ENCODE measurements at regions not wholly inside any gene's neighbourhood (a gene's known extent, or its start where the extent isn't known, plus 50 kb on each side); places are given as distances from the start of the nearest gene placed in this dataset.

DNA sequence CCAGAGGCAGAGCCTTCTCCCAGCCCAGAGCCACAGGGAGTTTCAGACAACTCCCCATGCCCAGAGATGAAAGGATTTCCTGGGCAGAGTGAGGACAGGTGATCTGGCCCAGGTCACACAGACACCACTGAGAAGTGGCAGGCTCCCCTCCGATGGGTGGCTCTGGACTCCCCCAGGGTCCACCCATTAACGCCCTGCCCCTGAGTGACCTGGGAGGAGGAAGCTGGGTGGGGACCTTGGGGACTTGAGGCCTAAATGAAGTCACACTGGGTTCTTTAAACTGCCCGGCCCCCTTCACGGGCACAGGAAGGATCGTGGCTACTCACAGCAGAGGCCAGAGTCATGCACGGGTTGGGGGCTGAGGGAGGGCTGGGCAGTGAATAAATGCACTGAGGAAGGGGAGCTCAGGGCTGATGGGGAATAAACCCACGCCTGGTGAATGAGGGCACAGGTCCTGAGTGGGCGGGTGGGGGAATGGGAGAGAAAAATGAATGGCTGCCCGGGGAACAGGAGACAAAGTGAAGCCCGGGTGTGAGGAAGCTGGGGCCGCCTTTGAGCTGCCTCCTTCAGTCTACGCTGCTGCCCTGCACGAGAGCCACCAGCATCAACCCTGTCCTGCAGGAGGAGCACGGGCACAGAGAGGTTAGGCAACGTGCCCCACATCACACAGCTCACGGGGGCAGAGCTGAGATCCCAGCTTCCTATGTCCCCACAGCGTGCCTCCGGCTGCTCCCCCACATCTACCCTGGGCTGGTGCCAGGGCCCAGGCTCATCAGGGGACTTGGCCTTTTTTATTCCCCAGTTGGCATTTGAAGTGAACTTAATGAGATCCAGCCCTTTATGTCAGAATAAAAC, 404.3 kb downstream of the MATN1 start:
- Histone ChIP-seq H3K36me3 (no peaks in the 10 kb centered on the region), H3K4me1 (no peaks in the 10 kb centered on the region), H3K27me3 (peaks cover 92% of the 10 kb centered on the region), H3K9me3 (peaks cover 0 to 11% (median 0%) of the 10 kb centered on the region in 3 donors), H3K4me3 (no peak overlapping the region), H3K27ac (no peak overlapping the region)
- ATAC-seq: no peak
- TF ChIP-seq EP300 (IDR thresholded peaks at IDR 0.05) (no peak), POLR2AphosphoS5 (IDR thresholded peaks at IDR 0.05) (no peak), POLR2A (IDR thresholded peaks at IDR 0.05) (no peak)
- TF ChIP-seq, protein P1, sequence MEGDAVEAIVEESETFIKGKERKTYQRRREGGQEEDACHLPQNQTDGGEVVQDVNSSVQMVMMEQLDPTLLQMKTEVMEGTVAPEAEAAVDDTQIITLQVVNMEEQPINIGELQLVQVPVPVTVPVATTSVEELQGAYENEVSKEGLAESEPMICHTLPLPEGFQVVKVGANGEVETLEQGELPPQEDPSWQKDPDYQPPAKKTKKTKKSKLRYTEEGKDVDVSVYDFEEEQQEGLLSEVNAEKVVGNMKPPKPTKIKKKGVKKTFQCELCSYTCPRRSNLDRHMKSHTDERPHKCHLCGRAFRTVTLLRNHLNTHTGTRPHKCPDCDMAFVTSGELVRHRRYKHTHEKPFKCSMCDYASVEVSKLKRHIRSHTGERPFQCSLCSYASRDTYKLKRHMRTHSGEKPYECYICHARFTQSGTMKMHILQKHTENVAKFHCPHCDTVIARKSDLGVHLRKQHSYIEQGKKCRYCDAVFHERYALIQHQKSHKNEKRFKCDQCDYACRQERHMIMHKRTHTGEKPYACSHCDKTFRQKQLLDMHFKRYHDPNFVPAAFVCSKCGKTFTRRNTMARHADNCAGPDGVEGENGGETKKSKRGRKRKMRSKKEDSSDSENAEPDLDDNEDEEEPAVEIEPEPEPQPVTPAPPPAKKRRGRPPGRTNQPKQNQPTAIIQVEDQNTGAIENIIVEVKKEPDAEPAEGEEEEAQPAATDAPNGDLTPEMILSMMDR (IDR thresholded peaks at IDR 0.05): no peak
- WGBS, 2 donors (ENCODE audit: low coverage in 1 of 2): 30 to 70% methylated on average over 2 to 10 of the region's 18 CpGs

DNA sequence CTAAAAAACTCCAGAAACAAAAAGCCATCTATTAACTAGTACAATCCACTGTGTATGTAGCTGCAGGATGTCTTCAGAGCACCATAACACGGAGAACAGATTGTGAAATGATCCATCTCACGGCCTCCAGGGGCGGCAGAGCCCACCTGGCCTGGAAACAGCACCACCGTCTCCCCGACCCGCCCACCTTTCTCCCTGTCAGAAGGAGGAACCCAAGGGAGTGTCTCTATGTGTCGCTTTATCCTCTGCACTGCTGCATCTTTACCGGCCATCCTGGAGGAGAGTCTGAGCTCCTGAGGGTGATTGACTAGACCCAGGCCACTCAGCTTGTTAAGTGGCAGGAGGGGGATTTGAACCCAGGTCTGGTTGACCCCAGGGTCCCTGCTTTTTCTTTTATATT, 405.0 kb downstream of the MATN1 start:
- ATAC-seq: no peak
- Histone ChIP-seq H3K4me1 (no peaks in the 10 kb centered on the region), H3K4me3 (no peak overlapping the region), H3K36me3 (no peaks in the 10 kb centered on the region), H3K27me3 (peaks cover 94% of the 10 kb centered on the region), H3K9me3 (peaks cover 0 to 11% (median 0%) of the 10 kb centered on the region in 3 donors), H3K27ac (no peak overlapping the region)
- 0 to 33% methylated on average over 1 of the region's 8 CpGs for WGBS, 2 donors (ENCODE audit: low coverage in 1 of 2)
- no peak for TF ChIP-seq POLR2AphosphoS5 (IDR thresholded peaks at IDR 0.05)
- TF ChIP-seq, protein P1 (IDR thresholded peaks at IDR 0.05): no peak
- no peak for TF ChIP-seq EP300 (IDR thresholded peaks at IDR 0.05)
- TF ChIP-seq POLR2A (IDR thresholded peaks at IDR 0.05): no peak

DNA sequence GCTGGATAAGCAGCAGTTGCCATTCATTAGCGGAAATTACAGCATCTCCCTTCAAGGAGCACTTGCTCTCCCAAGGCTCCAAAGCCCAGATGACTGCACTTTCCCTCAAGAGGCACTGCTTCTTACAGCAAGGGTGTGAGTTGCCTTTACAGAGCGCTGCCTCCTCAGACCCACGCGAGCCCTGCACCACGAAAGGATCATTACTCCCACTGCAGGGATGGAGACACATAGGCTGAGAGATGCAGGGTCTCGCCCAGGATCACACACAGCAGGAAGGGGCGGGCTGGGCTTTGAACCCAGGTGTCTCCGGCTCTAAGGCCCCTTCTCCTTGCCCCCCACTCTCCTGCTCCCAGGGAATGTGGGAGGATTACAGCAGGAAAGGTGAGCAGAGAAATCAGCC, 405.5 kb downstream of the MATN1 start:
- WGBS, 2 donors (ENCODE audit: low coverage in 1 of 2): 67 to 81% methylated on average over 2 of the region's 8 CpGs
- no peaks in the 10 kb centered on the region for H3K4me1 ChIP-seq
- TF ChIP-seq, protein P1 (IDR thresholded peaks at IDR 0.05): no peak
- TF ChIP-seq POLR2A (IDR thresholded peaks at IDR 0.05): no peak
- no peak for TF ChIP-seq EP300 (IDR thresholded peaks at IDR 0.05)
- no peak for TF ChIP-seq POLR2AphosphoS5 (IDR thresholded peaks at IDR 0.05)

DNA sequence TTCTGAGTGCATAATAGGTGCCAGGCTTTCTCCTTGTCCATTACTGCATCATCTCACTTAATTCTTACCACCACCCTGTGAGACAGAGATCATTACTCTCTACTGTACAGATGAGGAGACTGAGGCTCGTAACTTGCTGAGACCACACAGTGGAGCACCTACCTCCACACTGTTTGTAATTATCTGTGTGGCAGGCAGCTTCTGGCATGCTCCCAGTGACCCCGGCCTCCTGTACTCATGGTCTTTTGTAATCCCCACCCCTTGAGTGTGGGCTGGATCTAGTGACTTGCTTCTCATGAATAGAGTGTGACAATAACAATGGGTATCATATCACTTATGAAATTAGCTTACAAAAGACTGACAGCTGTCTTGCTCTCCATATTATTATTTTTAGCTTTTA, 407.3 kb downstream of the MATN1 start:
- peaks cover 0 to 11% (median 0%) of the 10 kb centered on the region in 3 donors for H3K9me3 ChIP-seq
- no peaks in the 10 kb centered on the region for H3K36me3 ChIP-seq
- no peak for ATAC-seq
- 76 to 78% methylated on average over 2 of the region's 2 CpGs for WGBS, 2 donors (ENCODE audit: low coverage in 1 of 2)
- no peak for TF ChIP-seq EP300 (IDR thresholded peaks at IDR 0.05)
- TF ChIP-seq POLR2A (IDR thresholded peaks at IDR 0.05): no peak
- TF ChIP-seq POLR2AphosphoS5 (IDR thresholded peaks at IDR 0.05): no peak
- TF ChIP-seq, protein P1 (IDR thresholded peaks at IDR 0.05): no peak
- peaks cover 88% of the 10 kb centered on the region for H3K27me3 ChIP-seq
- no peaks in the 10 kb centered on the region for H3K4me1 ChIP-seq
- no peak overlapping the region for H3K4me3 ChIP-seq
- no peak overlapping the region for H3K27ac ChIP-seq

More for the DNA sequence above, 405.5 kb downstream of the MATN1 start:
- H3K27ac ChIP-seq: no peak overlapping the region
- no peaks in the 10 kb centered on the region for H3K36me3 ChIP-seq
- H3K4me3 ChIP-seq: no peak overlapping the region
- ATAC-seq: no peak
- peaks cover 0 to 11% (median 0%) of the 10 kb centered on the region in 3 donors for H3K9me3 ChIP-seq
- H3K27me3 ChIP-seq: peaks cover 94% of the 10 kb centered on the region
